GM11168 (cell line): ENCODE measurements at regions not wholly inside any gene's neighbourhood (a gene's known extent, or its start where the extent isn't known, plus 50 kb on each side); places are given as distances from the start of the nearest gene placed in this dataset.
"Not testable (repeated sequence)": the region's sequence is repeated elsewhere in the genome, so short reads cannot be mapped to it uniquely, and the experiment has no call there.

ENCODE experiments used
- in situ Hi-C: fragments of 300-500 bp; cut with MboI; formaldehyde crosslinking; loops from one replicate; pipeline ENCODE4 v1.12.0; 2022; ENCODE audit warnings: low sequenced_read_pairs; ENCODE audit not compliant: unreplicated experiment

GRCh38 chr13:58704953-58705352, 1073.4 kb downstream of the PCDH17 start:
- in situ Hi-C loops, result no loop called here

- in situ Hi-C loops, result no loop called here
Measured at GRCh38 chr13:58706421-58706820, 1074.9 kb downstream of the PCDH17 start.

- in situ Hi-C loops, result no loop called here
Measured at GRCh38 chr13:58712191-58712590, 1080.6 kb downstream of the PCDH17 start.

- in situ Hi-C loops, result not testable (repeated sequence)
Measured at GRCh38 chr13:58714016-58714415, 1082.5 kb downstream of the PCDH17 start.

- in situ Hi-C loops, result no loop called here
Measured at GRCh38 chr13:58721273-58721672, 1089.7 kb downstream of the PCDH17 start.

GRCh38 chr13:58728126-58728525, 1096.6 kb downstream of the PCDH17 start:
- in situ Hi-C loops, result no loop called here

- in situ Hi-C loops, result no loop called here
Measured at GRCh38 chr13:58729361-58729760, 1097.8 kb downstream of the PCDH17 start.

GRCh38 chr13:58744686-58745085, 1113.1 kb downstream of the PCDH17 start:
- in situ Hi-C loops, result no loop called here

- in situ Hi-C loops, result no loop called here
Measured at GRCh38 chr13:58767566-58767965, 1136.0 kb downstream of the PCDH17 start.

- in situ Hi-C loops, result no loop called here
Measured at GRCh38 chr13:58773280-58773859, 1141.8 kb downstream of the PCDH17 start.

GRCh38 chr13:58782736-58783135, 1151.2 kb downstream of the PCDH17 start:
- in situ Hi-C loops, result no loop called here

- in situ Hi-C loops, result no loop called here
Measured at GRCh38 chr13:58792854-58793253, 1161.3 kb downstream of the PCDH17 start.

GRCh38 chr13:58795715-58796114, 1164.2 kb downstream of the PCDH17 start:
- in situ Hi-C loops, result no loop called here

GRCh38 chr13:58804832-58805231, 1173.3 kb downstream of the PCDH17 start:
- in situ Hi-C loops, result no loop called here

- in situ Hi-C loops, result no loop called here
Measured at GRCh38 chr13:58806401-58806800, 1174.9 kb downstream of the PCDH17 start.

- in situ Hi-C loops, result no loop called here
Measured at GRCh38 chr13:58823701-58824100, 1192.2 kb downstream of the PCDH17 start.

GRCh38 chr13:58827904-58828303, 1196.4 kb downstream of the PCDH17 start:
- in situ Hi-C loops, result no loop called here

GRCh38 chr13:58830841-58831240, 1199.3 kb downstream of the PCDH17 start:
- in situ Hi-C loops, result no loop called here

- in situ Hi-C loops, result no loop called here
Measured at GRCh38 chr13:58838615-58839014, 1207.1 kb downstream of the PCDH17 start.

- in situ Hi-C loops, result no loop called here
Measured at GRCh38 chr13:58843071-58843470, 1211.5 kb downstream of the PCDH17 start.

- in situ Hi-C loops, result no loop called here
Measured at GRCh38 chr13:58843567-58843966, 1212.0 kb downstream of the PCDH17 start.

GRCh38 chr13:58850161-58850560, 1218.6 kb downstream of the PCDH17 start:
- in situ Hi-C loops, result no loop called here

- in situ Hi-C loops, result no loop called here
Measured at GRCh38 chr13:58852076-58852475, 1220.5 kb downstream of the PCDH17 start.
